ENCODE measurements at regions not wholly inside any gene's neighbourhood (a gene's known extent, or its start where the extent isn't known, plus 50 kb on each side); places are given as distances from the start of the nearest gene placed in this dataset.

- in situ Hi-C loops (cut with MboI; ENCODE audit: low sequenced_read_pairs), result no loop called here
- intact Hi-C loops (cut with micrococcal nuclease), result no loop called here
- H4K20me1 ChIP-seq (ENCODE audit: insufficient read depth, low read length), result no peaks in the 10 kb centered on the region
- H3K4me1 ChIP-seq (ENCODE audit: control insufficient read depth, insufficient read depth, low read length), result no peaks in the 10 kb centered on the region
- no peaks in the 10 kb centered on the region for H3K9me3 ChIP-seq (ENCODE audit: control insufficient read depth, insufficient read depth, low read length)
- H2BK120ac ChIP-seq (ENCODE audit: low read depth, low read length), result no peak overlapping the region
- H3K14ac ChIP-seq (replicated peaks; ENCODE audit: low read depth, low read length), result no peak overlapping the region
- no peak overlapping the region for H3K9ac ChIP-seq (ENCODE audit: low read depth, low read length)
- DNase-seq (no peak), ATAC-seq (ENCODE audit: low read depth) (no peak)
- H4K5ac ChIP-seq (ENCODE audit: low read depth, low read length), result no peak overlapping the region
- H3K23ac ChIP-seq (ENCODE audit: low read depth, low read length), result no peak overlapping the region
- no TSS peak for BruUV-seq (replicated peaks)
- H3K27me3 ChIP-seq (ENCODE audit: control insufficient read depth, insufficient read depth, low read length), result no peaks in the 10 kb centered on the region; the same call in 1 of the 2 replicates
- H2AK5ac ChIP-seq (ENCODE audit: low read depth, low read length), result no peak overlapping the region
- H3K36me3 ChIP-seq (ENCODE audit: control insufficient read depth, insufficient read depth, low read length), result no peaks in the 10 kb centered on the region
- CTCF ChIA-PET, result no interaction called here
- H3K4me3 ChIP-seq (ENCODE audit: insufficient read depth, low read depth, low read length), result no peak overlapping the region
- TF ChIP-seq RFX5 (IDR thresholded peaks at IDR 0.05; ENCODE audit: low read depth, low read length) (no peak), MAZ (IDR thresholded peaks at IDR 0.05; ENCODE audit: borderline replicate concordance, low read depth, low read length) (no peak), ELK1 (IDR thresholded peaks at IDR 0.05; ENCODE audit: borderline replicate concordance, low read depth, low read length) (no peak), BHLHE40 (IDR thresholded peaks at IDR 0.05; ENCODE audit: low read depth, low read length) (no peak), MAFK (IDR thresholded peaks at IDR 0.05; ENCODE audit: low read depth, low read length) (peak; percentile 86), CTCF (conservative IDR thresholded peaks at IDR 0.05; ENCODE audit: low read depth, low read length) (no peak), SMC3 (IDR thresholded peaks at IDR 0.05; ENCODE audit: low read depth, low read length) (no peak), USF2 (IDR thresholded peaks at IDR 0.05; ENCODE audit: low read depth, low read length) (no peak), NFE2L2 (IDR thresholded peaks at IDR 0.05; ENCODE audit: low read depth, low read length) (peak; percentile 44), RAD21 (IDR thresholded peaks at IDR 0.05; ENCODE audit: low read length) (no peak), POLR2A (IDR thresholded peaks at IDR 0.05; ENCODE audit: low read depth, low read length) (no peak), FOS (IDR thresholded peaks at IDR 0.05; ENCODE audit: low read depth, low read length) (no peak), CHD1 (IDR thresholded peaks at IDR 0.05; ENCODE audit: low read depth, low read length) (no peak), MXI1 (IDR thresholded peaks at IDR 0.05; ENCODE audit: borderline replicate concordance, low read depth, low read length) (no peak), RCOR1 (IDR thresholded peaks at IDR 0.05; ENCODE audit: insufficient replicate concordance, low read length) (no peak), CEBPB (IDR thresholded peaks at IDR 0.05; ENCODE audit: low read depth, low read length) (no peak)
- H2AK9ac ChIP-seq (replicated peaks; ENCODE audit: low read depth, low read length, poor library complexity), result no peak overlapping the region
- POLR2A ChIA-PET (ENCODE audit: unreplicated experiment), result no interaction called here
- no peak overlapping the region for H2AFZ ChIP-seq (replicated peaks; ENCODE audit: low read length, poor library complexity)
- H3K56ac ChIP-seq (ENCODE audit: extremely low read depth, insufficient read depth, low read length), result no peak overlapping the region
- H3K4me2 ChIP-seq (ENCODE audit: low read depth, low read length), result no peak overlapping the region
- no peak overlapping the region for H2BK5ac ChIP-seq (ENCODE audit: low read depth, low read length, poor library complexity, severe bottlenecking)
- no peak overlapping the region for H4K8ac ChIP-seq (ENCODE audit: low read depth in 2 of 2, low read length in 2 of 2)
- H3K18ac ChIP-seq (ENCODE audit: low read depth, low read length), result no peak overlapping the region
- H2BK20ac ChIP-seq (ENCODE audit: low read depth, low read length), result no peak overlapping the region
- H4K91ac ChIP-seq (ENCODE audit: insufficient read depth, low read depth, low read length), result no peak overlapping the region
- no peak overlapping the region for H3K27ac ChIP-seq (ENCODE audit: insufficient read depth, low read length)
- H3K9me1 ChIP-seq (ENCODE audit: insufficient read depth, low read length), result no peaks in the 10 kb centered on the region
- no peak overlapping the region for H3K4ac ChIP-seq (ENCODE audit: low read depth, low read length)
- WGBS, 2 experiments (ENCODE audit: extremely low coverage in 2 of 2, insufficient read length in 1 of 2), result no CpG with 5 or more reads among the region's 3 CpGs
- H2BK15ac ChIP-seq (ENCODE audit: low read depth, low read length), result no peak overlapping the region
- no peaks in the 10 kb centered on the region for H3K79me1 ChIP-seq (ENCODE audit: low read depth in 1 of 2, low read length in 2 of 2)
- dilution Hi-C loops (cut with HindIII; ENCODE audit: low sequenced_read_pairs, unreplicated experiment), result no loop called here
Measured at GRCh38 chr3:148615382-148615781, 82.3 kb upstream of the AGTR1 start.

Data from IMR-90 (cell line).